ENCODE measurements at regions not wholly inside any gene's neighbourhood (a gene's known extent, or its start where the extent isn't known, plus 50 kb on each side); places are given as distances from the start of the nearest gene placed in this dataset.

- TF ChIP-seq CTCF (IDR thresholded peaks at IDR 0.05) (no peak), GABPA (IDR thresholded peaks at IDR 0.05; ENCODE audit: low read depth) (no peak)
These were observed 87.2 kb upstream of the SLC4A7 start (continued) for GRCh38 chr3:27571345-27571744.

GRCh38 chr3:27570421-27571106 is 86.4 kb upstream of the SLC4A7 start:
- Histone ChIP-seq H2AFZ (ENCODE audit: low read depth) (no peak overlapping the region), H3F3A (replicated peaks; ENCODE audit: insufficient read depth) (no peaks in the 10 kb centered on the region), H3K4me2 (no peak overlapping the region), H3K9me2 (no peaks in the 10 kb centered on the region), H3K27ac (ENCODE audit: low read depth in 2 of 2, low read length in 1 of 2) (no peak overlapping the region), H3K4me1 (ENCODE audit: control insufficient read depth in 1 of 2, insufficient read depth in 2 of 2, low read depth in 1 of 2, low read length in 1 of 2) (peaks cover 3 to 8% of the 10 kb centered on the region in 2 experiments; a peak in 1 of 4 replicates), H3K79me2 (ENCODE audit: insufficient read depth) (no peaks in the 10 kb centered on the region), H3K9me3 (no peaks in the 10 kb centered on the region), H4K20me1 (ENCODE audit: insufficient read depth) (no peaks in the 10 kb centered on the region), H3K9ac (no peak overlapping the region), H3K4me3 (ENCODE audit: low read depth in 2 of 2, low read length in 1 of 2) (no peak overlapping the region), H3K36me3 (replicated peaks in 1 of 2; ENCODE audit: control insufficient read depth in 1 of 2, insufficient read depth in 2 of 2, low read length in 1 of 2) (no peaks in the 10 kb centered on the region), H3K27me3 (ENCODE audit: insufficient read depth) (no peaks in the 10 kb centered on the region)
- no peak for TF ChIP-seq MEF2A (IDR thresholded peaks at IDR 0.05; ENCODE audit: borderline replicate concordance, low read depth)
- no peak for TF ChIP-seq PBX3 (IDR thresholded peaks at IDR 0.05)
- no peak for TF ChIP-seq IRF3 (IDR thresholded peaks at IDR 0.05; ENCODE audit: low read depth, low read length)
- TF ChIP-seq NFIC (IDR thresholded peaks at IDR 0.05; ENCODE audit: borderline replicate concordance): no peak
- TF ChIP-seq SMC3 (IDR thresholded peaks at IDR 0.05; ENCODE audit: low read depth, low read length): no peak
- TF ChIP-seq TEAD4 (IDR thresholded peaks at IDR 0.05; ENCODE audit: borderline replicate concordance, insufficient read depth): no peak
- no peak for TF ChIP-seq TAF1 (IDR thresholded peaks at IDR 0.05; ENCODE audit: borderline replicate concordance, low read depth, low read length)
- no peak for TF ChIP-seq RCOR1 (IDR thresholded peaks at IDR 0.05; ENCODE audit: low read length)
- no peak for TF ChIP-seq REST (IDR thresholded peaks at IDR 0.05; ENCODE audit: low read depth, low read length)
- no peak for TF ChIP-seq FOSL2 (IDR thresholded peaks at IDR 0.05; ENCODE audit: borderline replicate concordance, low read depth)
- no peak for TF ChIP-seq MXI1 (IDR thresholded peaks at IDR 0.05; ENCODE audit: low read depth, low read length)
- no peak for TF ChIP-seq FOXJ3 (CRISPR knock-in tag; IDR thresholded peaks at IDR 0.05)
- no peak for TF ChIP-seq CHD2 (IDR thresholded peaks at IDR 0.05; ENCODE audit: low read length, partially characterized antibody)
- TF ChIP-seq RFX5 (IDR thresholded peaks at IDR 0.05; ENCODE audit: low read length): no peak
- TF ChIP-seq GATA2 (CRISPR knock-in tag; IDR thresholded peaks at IDR 0.05): no peak
- TF ChIP-seq TCF12 (IDR thresholded peaks at IDR 0.05): no peak
- CTCF ChIA-PET: no interaction called here
- no peak for DNase-seq
- POLR2A ChIA-PET: no interaction called here
- WGBS (ENCODE audit: low lambda C conversion rate): 98% methylated on average over 4 of the region's 4 CpGs
